ENCODE measurements at regions not wholly inside any gene's neighbourhood (a gene's known extent, or its start where the extent isn't known, plus 50 kb on each side); places are given as distances from the start of the nearest gene placed in this dataset.

GRCh38 chr6:112622036-112622435 is 274.9 kb downstream of the RFPL4B start:
- no peak for DNase-seq (ENCODE audit: low spot score)
- TF ChIP-seq CTCF (IDR thresholded peaks at IDR 0.05; ENCODE audit: extremely low read depth, missing control alignments), result no peak

- TF ChIP-seq CTCF (IDR thresholded peaks at IDR 0.05; ENCODE audit: extremely low read depth, missing control alignments), result no peak
- DNase-seq (ENCODE audit: low spot score), result no peak
These were observed 279.4 kb downstream of the RFPL4B start for GRCh38 chr6:112626468-112627082.

- no peak for TF ChIP-seq CTCF (IDR thresholded peaks at IDR 0.05; ENCODE audit: extremely low read depth, missing control alignments)
- DNase-seq (ENCODE audit: low spot score), result no peak
These were observed 287.2 kb downstream of the RFPL4B start for GRCh38 chr6:112634376-112634775.

- TF ChIP-seq CTCF (IDR thresholded peaks at IDR 0.05; ENCODE audit: extremely low read depth, missing control alignments), result no peak
- DNase-seq (ENCODE audit: low spot score), result no peak
These were observed 289.6 kb downstream of the RFPL4B start for GRCh38 chr6:112636650-112637262.

GRCh38 chr6:112639391-112639831 is 292.3 kb downstream of the RFPL4B start:
- no peak for DNase-seq (ENCODE audit: low spot score)
- no peak for TF ChIP-seq CTCF (IDR thresholded peaks at IDR 0.05; ENCODE audit: extremely low read depth, missing control alignments)

GRCh38 chr6:112640891-112641290 is 293.8 kb downstream of the RFPL4B start:
- no peak for DNase-seq (ENCODE audit: low spot score)
- no peak for TF ChIP-seq CTCF (IDR thresholded peaks at IDR 0.05; ENCODE audit: extremely low read depth, missing control alignments)

- no peak for TF ChIP-seq CTCF (IDR thresholded peaks at IDR 0.05; ENCODE audit: extremely low read depth, missing control alignments)
- DNase-seq (ENCODE audit: low spot score), result no peak
These were observed 302.7 kb downstream of the RFPL4B start for GRCh38 chr6:112649853-112650252.

Data from GM20000 (cell line).